Ovary (tissue), 3 donors: ENCODE measurements at regions not wholly inside any gene's neighbourhood (a gene's known extent, or its start where the extent isn't known, plus 50 kb on each side); places are given as distances from the start of the nearest gene placed in this dataset.

Source experiments
- CTCF ChIP-seq, 3 donors: fragments of 450-650 bp in 2 of 3; fragments of 200-600 bp in 1 of 3; IDR thresholded peaks; one replicate each; pipeline versions ENCODE4 v1.5.1 to v1.8.0; 2016 to 2022; ENCODE audit warnings: antibody characterized with exemption in 3 of 3, mild to moderate bottlenecking in 1 of 3
- EP300 ChIP-seq: sonication (generic); formaldehyde crosslinking; IDR thresholded peaks from one replicate; pipeline ENCODE4 v1.6.1; 2017; ENCODE audit warnings: antibody characterized with exemption
- POLR2A ChIP-seq: fragments of 450-650 bp; IDR thresholded peaks from one replicate; pipeline ENCODE4 v1.6.1; 2017; ENCODE audit warnings: antibody characterized with exemption, mild to moderate bottlenecking, moderate library complexity
- donor health status: DM: no; HTN: no; CAD: no.

GRCh38 chr2:56013475-56013874 is 89.9 kb upstream of the EFEMP1 start:
- TF ChIP-seq CTCF (IDR thresholded peaks at IDR 0.05) (no peak), POLR2A (no peak), EP300 (no peak)
